ENCODE measurements at regions not wholly inside any gene's neighbourhood (a gene's known extent, or its start where the extent isn't known, plus 50 kb on each side); places are given as distances from the start of the nearest gene placed in this dataset.

DNA sequence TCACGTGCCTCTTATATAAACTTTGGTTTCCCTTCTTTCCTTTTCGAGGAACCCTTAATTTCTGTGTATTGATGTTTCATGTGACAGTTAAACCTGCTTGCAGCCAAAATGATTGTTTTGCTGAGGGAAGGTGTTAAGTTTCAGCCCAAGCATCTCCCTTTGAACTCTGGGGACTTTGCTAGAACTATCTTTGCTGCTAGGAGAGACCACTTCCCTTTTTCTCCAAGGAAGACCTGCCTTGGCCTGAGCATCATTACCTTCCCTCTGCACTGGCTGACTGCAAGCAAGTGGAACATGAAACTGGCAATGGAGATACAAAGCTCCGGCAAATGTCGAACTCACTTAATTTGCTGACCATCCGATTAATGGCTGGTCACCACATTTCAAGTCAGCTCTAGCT is 192.8 kb downstream of the GRIN2B start:
- 78% methylated on average over 5 of the region's 5 CpGs for WGBS
- Histone ChIP-seq H3K27ac (no peak overlapping the region), H3K9me3 (no peaks in the 10 kb centered on the region), H3K4me1 (no peaks in the 10 kb centered on the region), H3K4me3 (no peak overlapping the region), H3K36me3 (no peaks in the 10 kb centered on the region), H3K27me3 (no peaks in the 10 kb centered on the region)
- TF ChIP-seq POLR2AphosphoS5 (IDR thresholded peaks at IDR 0.05) (no peak), POLR2A (IDR thresholded peaks at IDR 0.05) (no peak), EP300 (IDR thresholded peaks at IDR 0.05) (no peak)
- TF ChIP-seq, protein P1, sequence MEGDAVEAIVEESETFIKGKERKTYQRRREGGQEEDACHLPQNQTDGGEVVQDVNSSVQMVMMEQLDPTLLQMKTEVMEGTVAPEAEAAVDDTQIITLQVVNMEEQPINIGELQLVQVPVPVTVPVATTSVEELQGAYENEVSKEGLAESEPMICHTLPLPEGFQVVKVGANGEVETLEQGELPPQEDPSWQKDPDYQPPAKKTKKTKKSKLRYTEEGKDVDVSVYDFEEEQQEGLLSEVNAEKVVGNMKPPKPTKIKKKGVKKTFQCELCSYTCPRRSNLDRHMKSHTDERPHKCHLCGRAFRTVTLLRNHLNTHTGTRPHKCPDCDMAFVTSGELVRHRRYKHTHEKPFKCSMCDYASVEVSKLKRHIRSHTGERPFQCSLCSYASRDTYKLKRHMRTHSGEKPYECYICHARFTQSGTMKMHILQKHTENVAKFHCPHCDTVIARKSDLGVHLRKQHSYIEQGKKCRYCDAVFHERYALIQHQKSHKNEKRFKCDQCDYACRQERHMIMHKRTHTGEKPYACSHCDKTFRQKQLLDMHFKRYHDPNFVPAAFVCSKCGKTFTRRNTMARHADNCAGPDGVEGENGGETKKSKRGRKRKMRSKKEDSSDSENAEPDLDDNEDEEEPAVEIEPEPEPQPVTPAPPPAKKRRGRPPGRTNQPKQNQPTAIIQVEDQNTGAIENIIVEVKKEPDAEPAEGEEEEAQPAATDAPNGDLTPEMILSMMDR (IDR thresholded peaks at IDR 0.05), result no peak
- no peak for DNase-seq (ENCODE audit: low spot score in 2 of 2)

DNA sequence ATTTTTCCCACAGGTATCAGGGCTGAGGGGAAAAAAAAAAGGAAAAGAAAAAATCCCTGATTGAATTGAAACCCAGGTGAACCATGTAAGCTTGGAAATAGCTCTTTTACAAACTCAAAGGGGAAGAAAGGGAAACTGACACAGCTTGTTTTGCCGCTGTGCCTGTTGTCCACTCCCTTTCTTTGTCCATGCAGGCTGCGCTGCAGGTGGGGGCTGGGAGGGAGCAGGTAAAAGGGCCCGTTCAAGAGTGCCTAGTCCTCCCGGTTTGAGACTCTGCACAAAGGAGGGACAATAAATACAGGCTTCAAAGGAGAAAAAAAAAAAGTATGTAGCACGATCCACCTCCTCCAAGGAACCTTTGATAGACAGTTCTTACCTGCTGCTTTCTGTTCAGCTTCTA is 194.8 kb downstream of the GRIN2B start:
- WGBS, result 42% methylated on average over 5 of the region's 5 CpGs
- no peaks in the 10 kb centered on the region for H3K9me3 ChIP-seq
- no peak for DNase-seq (ENCODE audit: low spot score in 2 of 2)
- no peaks in the 10 kb centered on the region for H3K27me3 ChIP-seq
- H3K27ac ChIP-seq, result no peak overlapping the region
- no peaks in the 10 kb centered on the region for H3K4me1 ChIP-seq
- H3K36me3 ChIP-seq, result no peaks in the 10 kb centered on the region
- TF ChIP-seq EP300 (IDR thresholded peaks at IDR 0.05), result no peak
- no peak overlapping the region for H3K4me3 ChIP-seq

DNA sequence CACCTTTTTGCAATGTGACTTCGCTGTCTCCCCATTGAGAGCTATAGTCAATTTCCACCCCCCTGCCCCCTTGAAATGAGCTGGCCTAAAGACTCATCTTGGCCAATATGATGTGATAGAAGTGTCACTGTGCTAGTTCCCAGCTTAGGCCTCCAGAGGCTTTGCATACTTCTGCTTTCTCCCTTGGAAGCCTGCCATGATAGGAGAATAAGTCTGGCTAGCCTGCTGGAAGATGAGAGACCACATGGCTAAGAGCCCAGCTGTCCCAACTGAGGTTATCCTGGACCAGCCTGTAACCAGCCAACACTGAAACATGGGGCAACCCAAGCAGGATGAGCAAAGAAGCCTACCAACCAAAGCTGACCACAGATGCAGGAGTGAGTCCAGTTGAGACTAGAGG is 196.9 kb downstream of the GRIN2B start:
- TF ChIP-seq, protein P1 (IDR thresholded peaks at IDR 0.05), result no peak
- TF ChIP-seq POLR2A (IDR thresholded peaks at IDR 0.05), result no peak
- TF ChIP-seq POLR2AphosphoS5 (IDR thresholded peaks at IDR 0.05), result no peak
- no peak for TF ChIP-seq EP300 (IDR thresholded peaks at IDR 0.05)
- no peaks in the 10 kb centered on the region for H3K4me1 ChIP-seq
- H3K4me3 ChIP-seq, result no peak overlapping the region
- DNase-seq (ENCODE audit: low spot score in 2 of 2), result no peak
- 100% methylated on average over 1 of the region's 1 CpG for WGBS
- H3K36me3 ChIP-seq, result no peaks in the 10 kb centered on the region
- no peak overlapping the region for H3K27ac ChIP-seq
- no peaks in the 10 kb centered on the region for H3K9me3 ChIP-seq
- no peaks in the 10 kb centered on the region for H3K27me3 ChIP-seq

DNA sequence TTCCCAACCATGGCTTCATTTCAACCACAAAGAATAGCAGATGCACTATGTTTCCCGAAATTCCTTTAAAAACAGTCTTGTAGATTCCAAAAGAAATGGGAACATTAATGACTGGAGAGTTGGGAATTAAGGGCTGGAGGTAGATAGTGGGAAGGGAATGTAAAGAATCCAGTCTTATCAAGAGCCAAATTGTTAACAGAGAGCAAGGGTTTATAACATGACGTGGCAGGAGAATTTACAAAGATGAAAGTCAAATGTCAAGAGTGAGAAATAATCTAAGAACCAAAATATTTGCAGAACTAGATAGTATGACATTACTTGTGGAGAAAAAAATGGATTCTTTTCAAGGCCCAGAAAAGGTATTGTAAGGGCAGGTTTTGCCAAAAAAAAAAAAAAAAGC is 200.9 kb downstream of the GRIN2B start:
- no peaks in the 10 kb centered on the region for H3K36me3 ChIP-seq
- H3K4me3 ChIP-seq, result no peak overlapping the region
- 42% methylated on average over 2 of the region's 2 CpGs for WGBS
- H3K4me1 ChIP-seq, result no peaks in the 10 kb centered on the region
- no peaks in the 10 kb centered on the region for H3K9me3 ChIP-seq
- DNase-seq (ENCODE audit: low spot score in 2 of 2), result no peak
- no peaks in the 10 kb centered on the region for H3K27me3 ChIP-seq
- no peak for TF ChIP-seq POLR2A (IDR thresholded peaks at IDR 0.05)
- no peak for TF ChIP-seq POLR2AphosphoS5 (IDR thresholded peaks at IDR 0.05)
- TF ChIP-seq, protein P1 (IDR thresholded peaks at IDR 0.05), result no peak
- TF ChIP-seq EP300 (IDR thresholded peaks at IDR 0.05), result no peak
- no peak overlapping the region for H3K27ac ChIP-seq

DNA sequence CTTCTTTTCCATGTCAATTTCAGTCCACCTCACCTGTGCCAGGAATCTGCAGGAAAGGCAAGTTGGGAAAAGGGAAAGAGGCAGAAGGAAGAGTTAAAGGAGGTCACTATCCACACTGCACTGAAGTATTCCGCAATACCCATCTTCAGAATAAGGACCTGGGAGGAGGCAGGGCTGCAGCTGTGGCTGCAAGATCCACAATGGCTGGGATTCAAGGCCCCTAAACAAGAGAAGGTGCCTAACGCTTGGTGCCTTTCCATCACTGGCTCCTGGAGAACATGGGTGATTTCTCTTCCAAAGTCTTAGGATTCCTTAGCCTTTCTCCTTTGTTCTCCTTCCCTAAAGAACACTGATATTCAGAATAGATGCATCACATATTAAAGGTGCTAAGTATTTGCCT is 204.0 kb downstream of the GRIN2B start:
- no peak for DNase-seq (ENCODE audit: low spot score in 2 of 2)
- no peaks in the 10 kb centered on the region for H3K9me3 ChIP-seq
- no peaks in the 10 kb centered on the region for H3K36me3 ChIP-seq
- no peaks in the 10 kb centered on the region for H3K27me3 ChIP-seq
- 74% methylated on average over 2 of the region's 2 CpGs for WGBS
- H3K4me1 ChIP-seq, result no peaks in the 10 kb centered on the region
- no peak overlapping the region for H3K4me3 ChIP-seq
- no peak overlapping the region for H3K27ac ChIP-seq
- no peak for TF ChIP-seq POLR2A (IDR thresholded peaks at IDR 0.05)
- no peak for TF ChIP-seq POLR2AphosphoS5 (IDR thresholded peaks at IDR 0.05)
- TF ChIP-seq, protein P1 (IDR thresholded peaks at IDR 0.05), result no peak
- no peak for TF ChIP-seq EP300 (IDR thresholded peaks at IDR 0.05)

DNA sequence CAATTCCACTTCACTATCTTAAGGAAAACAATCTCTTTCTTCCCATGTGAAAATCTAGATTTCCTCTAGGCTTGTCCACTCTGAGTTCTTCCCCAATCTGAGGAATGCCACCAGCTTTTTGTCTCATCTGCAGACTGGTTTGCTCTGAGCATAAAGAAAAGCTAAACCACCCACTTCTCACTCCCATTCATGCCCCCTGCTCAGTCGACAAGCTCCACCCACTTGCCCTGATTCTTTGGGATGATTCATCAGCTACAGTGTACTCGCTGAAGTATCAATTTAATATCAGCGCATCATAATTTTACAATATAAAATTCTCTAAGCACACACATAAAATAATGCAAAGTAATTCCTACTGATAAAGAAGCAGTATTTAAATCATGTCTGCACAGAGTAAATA is 209.1 kb downstream of the GRIN2B start:
- Histone ChIP-seq H3K27ac (no peak overlapping the region), H3K9me3 (no peaks in the 10 kb centered on the region), H3K4me3 (no peak overlapping the region), H3K27me3 (no peaks in the 10 kb centered on the region), H3K4me1 (no peaks in the 10 kb centered on the region), H3K36me3 (no peaks in the 10 kb centered on the region)
- no peak for DNase-seq (ENCODE audit: low spot score in 2 of 2)
- WGBS, result 78% methylated on average over 3 of the region's 3 CpGs
- TF ChIP-seq EP300 (IDR thresholded peaks at IDR 0.05) (no peak), POLR2A (IDR thresholded peaks at IDR 0.05) (no peak), POLR2AphosphoS5 (IDR thresholded peaks at IDR 0.05) (no peak)
- TF ChIP-seq, protein P1 (IDR thresholded peaks at IDR 0.05), result no peak
